GM19463 (cell line): ENCODE measurements at regions not wholly inside any gene's neighbourhood (a gene's known extent, or its start where the extent isn't known, plus 50 kb on each side); places are given as distances from the start of the nearest gene placed in this dataset.

Source experiments
- ATAC-seq: cut with Tn5 transposase; IDR thresholded peaks from one replicate; pipeline ENCODE4 v1.9.1; 2021; ENCODE audit warnings: mild to moderate bottlenecking, moderate library complexity; ENCODE audit not compliant: unreplicated experiment

DNA sequence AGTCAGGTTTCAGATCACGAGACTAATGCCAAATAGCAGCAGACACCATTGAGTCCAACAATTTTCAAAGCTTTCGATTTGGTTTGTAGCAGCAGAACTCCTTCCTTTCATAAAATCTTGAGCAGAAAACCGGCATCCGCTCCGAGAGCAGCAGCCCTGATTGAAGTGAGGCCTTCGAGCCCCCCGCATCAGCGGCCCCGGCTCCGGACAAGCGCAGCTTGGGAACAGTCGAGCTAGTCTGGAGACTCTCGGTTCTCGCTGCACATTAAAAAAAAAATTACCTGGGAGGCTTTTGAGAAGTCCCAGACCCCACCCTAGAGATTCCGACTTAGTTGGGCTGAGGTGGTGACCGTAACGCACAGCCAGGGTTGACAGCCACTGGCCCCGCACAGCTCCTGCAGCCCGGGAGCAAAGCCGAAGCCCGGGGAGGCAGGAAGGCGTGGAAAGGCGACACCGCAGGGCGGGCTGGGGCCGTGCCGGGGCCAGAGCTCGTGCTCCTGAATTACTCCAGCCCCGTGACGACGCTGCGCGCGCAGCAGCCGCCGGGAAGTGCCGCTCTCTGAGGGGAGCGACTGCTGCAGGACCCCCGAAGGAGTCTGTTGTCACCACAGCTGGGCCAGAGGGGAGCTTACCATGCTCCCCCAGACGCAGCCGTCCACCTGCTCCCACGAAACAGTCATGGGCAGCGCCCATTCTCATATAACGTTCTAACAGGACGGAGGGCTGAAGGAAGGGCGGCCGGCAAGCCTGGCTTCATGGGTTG is 57.8 kb downstream of the SPATA19 start:
- ATAC-seq: no peak

DNA sequence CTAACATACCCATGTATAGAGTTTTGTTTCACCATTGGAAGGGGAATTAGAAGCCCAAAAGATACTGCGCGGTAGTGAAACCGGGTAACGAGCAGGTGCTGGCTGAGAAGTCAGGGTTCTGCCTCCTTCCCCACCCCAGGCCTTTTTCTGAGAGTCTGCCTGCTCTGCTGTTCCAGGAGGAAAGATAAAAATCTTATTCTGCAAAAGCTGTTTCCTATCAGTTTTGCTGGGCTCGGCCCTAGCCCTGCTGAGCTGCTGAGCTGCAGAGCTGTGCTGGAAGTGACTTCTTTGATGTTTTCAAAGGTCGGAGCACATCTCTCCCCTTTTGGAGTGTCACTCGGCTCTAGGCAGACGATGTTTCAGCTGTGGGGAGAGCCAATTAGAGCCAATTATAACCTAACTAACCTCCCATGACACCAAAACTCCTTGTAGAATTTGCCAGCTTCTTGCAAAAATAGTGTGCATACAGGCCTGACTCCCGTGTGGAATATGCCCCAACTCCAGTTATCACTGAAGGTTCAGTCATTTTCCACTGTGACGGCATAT is 59.4 kb downstream of the SPATA19 start:
- ATAC-seq: no peak

DNA sequence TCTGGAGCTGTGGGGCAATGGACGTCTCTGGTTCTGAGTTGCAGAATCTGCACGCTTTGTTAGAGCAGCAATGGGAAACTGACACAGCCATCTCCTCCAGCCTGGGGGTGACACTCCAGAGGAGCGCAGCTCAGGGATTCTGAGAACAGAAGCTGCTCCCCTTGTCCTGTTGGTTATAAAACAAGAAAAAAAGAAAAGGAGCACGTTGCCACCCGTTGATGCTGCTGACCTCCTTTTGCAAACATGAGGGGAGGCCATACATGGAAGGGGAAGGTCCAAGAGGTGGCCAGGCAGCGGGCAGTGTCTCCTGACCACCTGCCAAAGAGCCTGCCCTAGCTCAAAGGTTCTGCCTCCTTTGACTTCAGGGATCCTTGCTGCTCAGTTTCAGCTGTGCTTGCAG is 61.0 kb downstream of the SPATA19 start:
- ATAC-seq: no peak

GRCh38 chr11:133782116-133782725 is 63.1 kb downstream of the SPATA19 start:
- no peak for ATAC-seq

DNA sequence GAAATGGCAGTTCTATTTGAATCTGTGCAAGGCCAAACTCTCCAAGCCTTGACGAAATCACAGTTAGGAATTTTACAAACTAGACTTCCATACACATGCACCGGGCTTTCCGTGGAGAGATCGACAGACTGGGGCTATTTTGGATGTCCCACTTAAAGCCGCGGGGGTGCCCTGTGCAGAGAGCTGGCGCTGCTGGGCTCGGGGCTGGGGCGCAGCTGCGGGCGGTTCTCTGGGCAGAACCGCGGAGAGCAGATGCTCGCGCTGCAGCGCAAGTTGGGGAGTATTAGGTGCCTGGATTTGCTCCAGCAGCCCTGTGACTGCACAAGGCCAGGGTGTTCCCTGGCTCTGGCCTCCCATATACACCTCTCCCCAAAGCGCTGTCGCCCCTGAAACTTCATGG is 67.2 kb downstream of the SPATA19 start:
- no peak for ATAC-seq

GRCh38 chr11:133776671-133777367 is 68.5 kb downstream of the SPATA19 start:
- ATAC-seq: no peak

GRCh38 chr11:133762538-133762937 is 82.8 kb downstream of the SPATA19 start:
- ATAC-seq: no peak

DNA sequence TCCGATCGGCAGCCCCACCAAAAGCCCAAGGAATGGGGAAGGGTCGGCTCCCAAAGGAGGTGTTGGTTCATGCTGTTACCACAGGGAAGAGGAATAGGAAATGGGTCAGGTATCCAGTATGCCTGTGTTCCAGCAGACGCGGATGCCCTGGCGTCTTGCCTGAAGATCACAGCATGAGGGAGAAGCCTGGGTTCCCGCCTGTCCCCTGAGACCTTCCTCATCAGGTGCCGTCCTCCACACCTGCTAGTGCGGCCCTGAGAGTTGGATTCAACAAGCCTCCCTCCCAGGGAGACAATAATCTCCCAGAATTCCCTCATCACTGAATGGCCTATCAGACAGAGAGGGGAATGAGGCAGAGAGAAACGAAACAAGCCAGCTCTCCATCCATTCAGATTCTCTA is 92.2 kb downstream of the SPATA19 start:
- no peak for ATAC-seq

DNA sequence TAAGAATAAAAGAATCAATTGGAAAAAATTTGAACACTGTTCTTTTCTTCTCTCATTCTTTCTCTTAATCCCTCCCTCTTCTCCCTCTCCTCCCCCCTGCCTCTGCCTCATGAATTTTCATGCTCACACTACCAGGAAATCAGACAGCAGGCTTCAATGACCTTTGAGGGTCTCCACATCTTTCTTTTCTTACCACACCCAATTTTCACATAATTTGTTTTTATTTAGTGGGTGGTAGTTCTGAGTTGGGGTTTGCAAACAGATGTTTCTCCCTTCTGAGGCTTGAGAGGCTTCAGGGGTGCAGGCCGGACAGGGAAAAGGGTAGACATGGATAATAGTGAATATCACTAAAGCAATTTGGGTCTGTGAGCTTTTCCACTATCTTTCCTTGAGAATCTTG is 95.5 kb downstream of the SPATA19 start:
- no peak for ATAC-seq

- ATAC-seq: no peak
Observed at GRCh38 chr11:133747409-133747808, 97.9 kb downstream of the SPATA19 start.

- ATAC-seq: no peak
Observed at GRCh38 chr11:133746663-133747306, 98.5 kb downstream of the SPATA19 start.

GRCh38 chr11:133745791-133746190 is 99.5 kb downstream of the SPATA19 start:
- ATAC-seq: no peak

DNA sequence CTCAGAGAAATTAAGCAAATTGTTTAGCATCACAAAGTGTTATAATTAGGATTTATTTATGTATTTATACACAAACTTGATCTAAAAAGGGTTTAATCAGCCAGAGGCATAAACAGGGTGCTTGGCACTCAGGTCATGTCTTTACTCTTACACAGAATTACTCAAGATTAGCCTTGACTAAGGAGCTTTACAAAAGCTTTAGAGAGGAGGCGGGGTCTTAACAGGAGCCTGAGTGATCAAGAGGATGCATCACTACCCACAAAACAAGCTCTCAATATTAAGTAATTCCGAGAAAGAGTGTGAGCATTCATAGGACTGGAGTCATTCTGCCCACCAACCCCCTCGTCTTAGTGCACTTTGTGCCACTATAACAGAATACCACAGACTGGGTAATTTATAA is 103.0 kb downstream of the SPATA19 start:
- no peak for ATAC-seq

GRCh38 chr11:133740963-133741362 is 104.3 kb downstream of the SPATA19 start:
- no peak for ATAC-seq

GRCh38 chr11:133739481-133739880 is 105.8 kb downstream of the SPATA19 start:
- no peak for ATAC-seq

GRCh38 chr11:133738624-133739023 is 106.7 kb downstream of the SPATA19 start:
- ATAC-seq: no peak

DNA sequence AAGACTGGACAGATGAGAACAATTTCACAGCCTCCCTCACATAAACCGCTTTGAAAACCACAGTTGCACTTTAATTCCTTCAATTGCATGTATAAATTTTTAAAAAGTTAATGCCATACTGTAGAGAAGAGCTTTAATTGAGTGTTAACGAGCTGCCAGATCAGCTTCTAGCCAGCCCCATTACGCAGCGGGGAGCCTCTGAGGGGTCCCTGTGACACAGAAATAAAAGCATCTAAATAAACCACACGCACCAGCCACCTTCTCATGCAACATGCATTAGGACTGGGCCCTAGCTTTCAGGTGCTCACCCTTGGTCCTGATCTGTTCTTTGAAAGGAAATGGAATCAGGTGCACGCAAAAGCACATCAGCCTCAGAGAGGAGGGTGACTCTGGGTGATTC is 111.7 kb downstream of the SPATA19 start:
- ATAC-seq: no peak

- ATAC-seq: no peak
Observed at GRCh38 chr11:133732109-133732674, 113.1 kb downstream of the SPATA19 start.

DNA sequence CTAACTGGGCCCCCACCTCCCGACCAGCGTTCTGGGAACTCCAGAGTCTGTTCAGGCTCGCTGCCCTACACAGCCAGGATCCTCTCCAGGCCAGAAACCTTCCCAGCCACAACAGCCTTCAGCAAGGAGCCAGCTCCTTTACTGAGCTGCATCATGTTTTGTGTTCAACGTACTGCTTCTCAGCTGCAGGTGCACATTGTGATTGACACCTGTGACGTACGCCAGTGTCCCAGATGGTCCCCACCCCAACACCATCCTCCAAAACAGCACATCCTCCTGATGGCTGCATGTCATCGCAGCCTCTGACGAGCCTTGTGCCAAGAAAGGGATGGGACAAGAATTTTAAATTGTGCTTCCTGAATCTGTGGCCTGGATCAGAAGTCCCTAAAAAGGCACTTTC is 117.5 kb downstream of the SPATA19 start:
- no peak for ATAC-seq

DNA sequence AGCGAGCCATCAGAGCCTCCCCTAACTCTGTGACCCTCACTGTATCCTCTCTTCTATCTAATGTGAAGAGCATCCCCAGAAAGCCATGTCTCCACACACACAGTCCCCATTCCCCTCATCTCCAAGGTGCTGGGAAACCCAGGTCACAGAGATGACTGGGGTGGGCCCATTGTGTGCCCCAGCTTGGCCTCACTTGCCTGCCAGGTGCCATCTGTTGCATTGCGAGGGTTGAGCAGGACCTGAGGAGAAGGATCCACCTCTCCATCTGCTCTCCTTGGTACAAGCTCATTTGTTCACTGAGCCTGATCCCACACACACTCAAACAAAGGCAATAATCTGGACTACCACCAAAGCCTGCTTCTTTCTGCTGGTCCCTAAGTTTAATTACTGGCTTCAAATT is 118.8 kb downstream of the SPATA19 start:
- no peak for ATAC-seq

GRCh38 chr11:133724116-133724515 is 121.2 kb downstream of the SPATA19 start:
- ATAC-seq: no peak
